T-helper 2 cell treated with Interferon-gamma antibody and Interleukin-4, amounts not matched to agents 5 μg/mL and 100 μg/mL, for 36 hours (primary cell): ENCODE measurements at regions not wholly inside any gene's neighbourhood (a gene's known extent, or its start where the extent isn't known, plus 50 kb on each side); places are given as distances from the start of the nearest gene placed in this dataset.

Experiments used
- DNase-seq: peaks from one replicate; pipeline ENCODE4 v3.0.0; 2021; ENCODE audit warnings: low spot score
- H3K27ac Mint-ChIP-seq: one replicate; pipeline ENCODE4 v1.8.0; 2021; ENCODE audit warnings: mild to moderate bottlenecking, mixed read lengths
- H3K27me3 Mint-ChIP-seq: one replicate; pipeline ENCODE4 v1.8.0; 2021; ENCODE audit warnings: low read depth, mixed read lengths
- H3K36me3 Mint-ChIP-seq: one replicate; pipeline ENCODE4 v1.8.0; 2021; ENCODE audit warnings: low read depth, mixed read lengths
- H3K4me1 Mint-ChIP-seq: one replicate; pipeline ENCODE4 v1.8.0; 2021; ENCODE audit warnings: low read depth, mixed read lengths
- H3K4me3 Mint-ChIP-seq: one replicate; pipeline ENCODE4 v1.8.0; 2022; ENCODE audit warnings: mild to moderate bottlenecking, moderate library complexity, mixed read lengths
- H3K9me3 Mint-ChIP-seq: one replicate; pipeline ENCODE4 v1.8.0; 2021; ENCODE audit warnings: mixed read lengths

DNA sequence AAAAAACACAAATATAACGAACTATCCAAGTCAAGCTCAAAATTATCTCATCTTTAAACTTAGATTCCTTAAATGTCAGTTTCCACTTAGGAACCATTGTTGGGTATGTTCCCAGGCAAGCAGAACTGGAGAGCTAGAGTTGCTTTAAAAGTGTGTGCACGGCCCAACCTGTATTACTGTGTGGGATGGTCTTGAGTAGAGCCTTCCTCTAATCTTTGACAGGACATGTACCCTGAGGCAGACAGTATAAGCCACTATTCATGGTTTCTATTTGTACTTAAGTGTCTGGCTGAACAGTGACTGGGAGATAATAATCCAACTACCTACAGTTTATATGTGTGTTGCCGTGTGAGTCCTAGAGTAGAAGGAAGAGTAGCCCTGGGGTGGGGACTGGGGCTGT lies 239.7 kb downstream of the GPD2 start:
- Mint-ChIP-seq H3K27ac (no peak overlapping the region), H3K4me3 (no peak overlapping the region), H3K4me1 (no peaks in the 10 kb centered on the region), H3K36me3 (no peaks in the 10 kb centered on the region), H3K27me3 (peaks cover 4% of the 10 kb centered on the region), H3K9me3 (no peaks in the 10 kb centered on the region)
- DNase-seq = no peak

DNA sequence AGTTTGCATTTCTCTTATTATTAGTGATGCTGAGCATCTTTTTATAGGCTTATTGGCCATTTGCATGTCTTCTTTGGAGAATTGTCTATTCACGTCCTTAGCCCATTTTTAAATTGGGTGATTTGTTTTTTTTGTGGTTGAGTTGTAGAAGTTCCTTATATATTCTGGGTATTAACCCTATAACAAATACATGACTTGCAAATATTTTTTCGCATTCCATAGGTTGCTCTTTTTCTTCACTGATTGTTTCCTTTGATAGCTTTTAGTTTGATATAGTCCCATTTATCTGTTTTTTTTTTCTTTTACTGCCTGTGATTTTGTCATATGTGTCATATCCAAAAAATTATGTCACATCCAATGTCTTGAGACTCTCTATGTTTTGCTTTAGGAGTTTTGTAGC lies 243.6 kb downstream of the GPD2 start:
- no peaks in the 10 kb centered on the region for H3K4me1 Mint-ChIP-seq
- no peaks in the 10 kb centered on the region for H3K9me3 Mint-ChIP-seq
- no peaks in the 10 kb centered on the region for H3K36me3 Mint-ChIP-seq
- H3K4me3 Mint-ChIP-seq = no peak overlapping the region
- no peak for DNase-seq
- H3K27me3 Mint-ChIP-seq = peaks cover 4% of the 10 kb centered on the region
- no peak overlapping the region for H3K27ac Mint-ChIP-seq

DNA sequence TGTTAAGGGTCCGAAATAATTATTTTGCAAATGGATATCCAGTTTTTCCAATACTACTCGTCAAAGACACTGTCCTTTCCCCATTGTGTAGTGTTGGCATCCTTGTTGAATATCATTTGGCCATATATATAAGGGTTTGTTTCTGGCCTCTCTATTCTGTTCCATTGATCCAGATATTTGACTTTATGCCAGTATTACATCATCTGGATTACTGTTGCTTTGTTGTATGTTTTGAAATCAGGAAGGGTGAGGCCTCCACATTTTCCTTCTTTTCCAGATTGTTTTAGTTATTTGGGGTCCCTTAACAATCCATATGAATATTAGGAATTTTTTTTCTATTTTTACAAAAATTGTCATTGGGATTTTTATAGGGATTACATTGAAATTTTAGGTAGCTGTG lies 244.1 kb downstream of the GPD2 start:
- H3K4me1 Mint-ChIP-seq = no peaks in the 10 kb centered on the region
- H3K27me3 Mint-ChIP-seq = peaks cover 4% of the 10 kb centered on the region
- H3K27ac Mint-ChIP-seq = no peak overlapping the region
- no peak overlapping the region for H3K4me3 Mint-ChIP-seq
- DNase-seq = no peak
- H3K36me3 Mint-ChIP-seq = no peaks in the 10 kb centered on the region
- no peaks in the 10 kb centered on the region for H3K9me3 Mint-ChIP-seq

DNA sequence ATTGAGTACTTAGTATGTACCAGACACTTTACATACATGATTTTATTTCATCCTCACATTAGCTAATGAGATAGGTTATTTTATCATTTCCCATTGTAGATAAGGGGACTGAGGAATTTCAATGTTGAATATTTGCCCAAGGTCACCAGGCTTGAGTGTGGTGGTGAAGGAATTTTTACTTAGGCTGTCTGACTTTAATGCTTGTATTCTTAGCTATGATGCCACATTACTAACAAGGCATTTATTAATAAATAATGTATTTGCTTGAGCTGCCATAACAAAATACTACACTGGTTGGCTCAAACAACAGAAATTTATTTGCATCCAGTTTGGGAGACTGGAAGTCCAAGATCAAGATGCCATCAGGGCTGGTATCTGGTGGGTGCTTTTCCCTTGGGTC lies 250.9 kb downstream of the GPD2 start:
- H3K27ac Mint-ChIP-seq = no peak overlapping the region
- no peaks in the 10 kb centered on the region for H3K27me3 Mint-ChIP-seq
- no peak overlapping the region for H3K4me3 Mint-ChIP-seq
- H3K36me3 Mint-ChIP-seq = no peaks in the 10 kb centered on the region
- DNase-seq = no peak
- no peaks in the 10 kb centered on the region for H3K4me1 Mint-ChIP-seq
- H3K9me3 Mint-ChIP-seq = no peaks in the 10 kb centered on the region

DNA sequence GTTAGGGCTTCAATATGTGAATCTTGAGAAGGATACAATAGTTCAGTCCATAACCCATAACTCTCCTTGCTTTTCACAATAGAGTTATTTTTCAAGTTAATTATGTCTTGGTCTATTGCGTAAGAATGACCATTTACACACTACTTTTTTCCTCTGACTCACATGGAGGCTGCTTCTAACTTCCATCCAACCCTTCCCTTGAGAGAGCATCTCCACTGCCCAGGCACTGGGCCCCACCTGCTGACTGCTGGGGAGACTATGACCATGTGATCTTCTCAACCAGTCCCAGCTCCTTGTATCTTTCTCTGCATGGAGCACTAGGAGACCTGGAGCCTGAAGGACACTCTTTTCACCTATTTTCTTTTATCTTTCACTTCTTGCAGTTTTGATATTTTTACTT lies 251.5 kb downstream of the GPD2 start:
- Mint-ChIP-seq H3K27me3 (no peaks in the 10 kb centered on the region), H3K27ac (no peak overlapping the region), H3K4me1 (no peaks in the 10 kb centered on the region), H3K36me3 (no peaks in the 10 kb centered on the region), H3K9me3 (no peaks in the 10 kb centered on the region), H3K4me3 (no peak overlapping the region)
- DNase-seq = no peak

DNA sequence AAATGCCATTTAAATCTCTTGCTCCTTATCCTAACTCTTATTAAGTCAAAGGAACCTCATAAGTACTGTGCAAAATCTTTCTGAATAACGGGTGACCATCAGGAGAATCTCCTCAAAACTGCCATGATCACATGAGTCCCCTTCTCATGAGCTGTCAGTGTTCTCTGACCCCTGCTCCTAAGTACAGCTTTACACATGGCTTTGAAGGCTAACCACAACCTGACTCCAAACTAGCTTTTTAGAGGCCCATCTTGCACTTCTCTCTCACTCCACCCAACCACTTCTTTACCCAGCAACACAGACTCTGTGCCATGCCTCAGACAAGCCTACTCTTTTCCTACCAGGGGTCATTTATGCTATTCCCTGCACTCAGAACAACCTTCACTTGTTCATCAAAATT lies 253.8 kb downstream of the GPD2 start:
- no peak overlapping the region for H3K27ac Mint-ChIP-seq
- H3K27me3 Mint-ChIP-seq = no peaks in the 10 kb centered on the region
- H3K4me1 Mint-ChIP-seq = no peaks in the 10 kb centered on the region
- H3K4me3 Mint-ChIP-seq = no peak overlapping the region
- DNase-seq = no peak
- no peaks in the 10 kb centered on the region for H3K36me3 Mint-ChIP-seq
- no peaks in the 10 kb centered on the region for H3K9me3 Mint-ChIP-seq

DNA sequence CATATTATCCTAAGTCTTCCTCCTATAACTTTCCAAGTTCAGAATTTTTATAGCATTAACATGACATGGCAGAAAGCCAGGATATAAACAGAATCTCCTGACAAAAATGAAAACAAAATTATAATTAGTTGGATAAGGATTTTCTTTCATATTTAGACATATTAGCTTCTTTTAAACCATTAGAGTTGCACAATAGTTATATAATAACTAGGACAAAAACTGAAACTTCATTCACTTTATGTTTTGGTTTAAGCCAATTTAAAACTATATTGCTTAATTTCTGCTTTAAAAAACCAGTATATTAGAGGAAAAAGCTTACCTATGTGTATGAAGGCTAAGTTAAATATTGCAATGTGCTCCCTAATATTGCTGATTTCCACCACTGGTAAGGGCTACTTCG lies 254.8 kb downstream of the GPD2 start:
- Mint-ChIP-seq H3K4me1 (no peaks in the 10 kb centered on the region), H3K4me3 (no peak overlapping the region), H3K9me3 (no peaks in the 10 kb centered on the region), H3K27me3 (peaks cover under 1% of the 10 kb centered on the region), H3K27ac (no peak overlapping the region), H3K36me3 (no peaks in the 10 kb centered on the region)
- DNase-seq = no peak

DNA sequence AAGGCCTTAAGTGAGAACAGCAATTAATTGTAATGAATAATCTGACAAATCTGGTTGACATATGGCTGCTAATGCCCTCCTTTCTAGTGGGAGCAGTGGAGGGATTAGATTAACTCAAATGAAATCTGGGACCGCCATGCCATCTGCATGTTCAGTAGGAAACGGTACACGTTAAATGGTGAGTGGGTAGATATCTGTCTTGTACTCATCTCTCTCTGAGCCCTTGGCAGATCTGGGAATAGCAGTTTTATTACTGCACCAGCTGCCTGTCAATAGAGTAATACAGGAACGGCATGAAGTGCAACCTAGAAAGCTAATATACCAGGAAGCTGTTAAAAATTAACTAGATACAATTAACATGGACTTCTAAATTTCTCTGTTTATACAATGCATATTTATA lies 258.8 kb downstream of the GPD2 start:
- DNase-seq = no peak

DNA sequence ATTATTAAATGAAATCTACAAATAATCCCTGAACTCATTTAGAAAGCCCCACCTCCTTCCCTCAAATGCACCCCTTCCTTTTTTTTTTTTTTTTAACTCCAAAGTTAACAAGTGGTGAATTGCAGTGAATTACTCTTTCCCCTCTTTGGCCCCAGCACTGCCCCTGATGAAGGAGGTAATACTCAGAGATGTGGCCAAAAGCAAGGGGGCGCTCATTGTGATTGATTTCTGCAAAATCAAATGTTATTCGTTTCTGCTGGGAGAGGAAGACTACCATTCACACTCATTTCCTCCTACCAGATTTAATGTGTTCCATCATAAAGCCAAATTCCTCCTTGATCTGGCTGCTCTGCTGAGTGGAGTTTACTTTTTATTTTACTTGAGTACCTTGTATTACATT lies 259.4 kb downstream of the GPD2 start:
- H3K27me3 Mint-ChIP-seq = peaks cover 3% of the 10 kb centered on the region

More for the DNA sequence above, 258.8 kb downstream of the GPD2 start:
- H3K4me3 Mint-ChIP-seq = no peak overlapping the region
- no peaks in the 10 kb centered on the region for H3K36me3 Mint-ChIP-seq
- H3K9me3 Mint-ChIP-seq = no peaks in the 10 kb centered on the region
- H3K27ac Mint-ChIP-seq = no peak overlapping the region
- no peaks in the 10 kb centered on the region for H3K4me1 Mint-ChIP-seq
- peaks cover 3% of the 10 kb centered on the region for H3K27me3 Mint-ChIP-seq

DNA sequence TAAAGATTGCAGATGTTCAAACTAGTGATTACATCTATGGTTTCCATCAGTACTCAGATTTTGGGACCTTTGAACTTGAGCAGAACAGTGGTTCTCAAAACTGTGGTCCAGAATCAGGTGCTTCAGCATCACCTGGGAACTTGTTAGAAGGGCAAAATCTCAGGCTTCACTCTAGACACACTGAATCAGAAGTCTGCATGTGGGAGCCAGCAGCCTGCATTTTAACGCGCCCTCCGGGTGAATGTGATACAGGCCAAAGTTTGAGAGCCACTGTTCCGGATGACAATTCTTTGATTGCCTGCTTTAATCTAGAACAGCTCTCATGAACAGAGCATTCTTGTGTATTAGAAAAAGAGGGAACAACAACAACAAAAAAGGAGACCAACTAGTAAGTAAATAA lies 261.7 kb downstream of the GPD2 start:
- H3K4me1 Mint-ChIP-seq = no peaks in the 10 kb centered on the region
- no peak for DNase-seq
- no peaks in the 10 kb centered on the region for H3K36me3 Mint-ChIP-seq
- H3K9me3 Mint-ChIP-seq = no peaks in the 10 kb centered on the region
- H3K4me3 Mint-ChIP-seq = no peak overlapping the region
- H3K27ac Mint-ChIP-seq = no peak overlapping the region
- H3K27me3 Mint-ChIP-seq = peaks cover 3% of the 10 kb centered on the region

More for the DNA sequence above, 259.4 kb downstream of the GPD2 start:
- no peaks in the 10 kb centered on the region for H3K36me3 Mint-ChIP-seq
- no peak overlapping the region for H3K27ac Mint-ChIP-seq
- no peak for DNase-seq
- H3K4me3 Mint-ChIP-seq = no peak overlapping the region
- H3K4me1 Mint-ChIP-seq = no peaks in the 10 kb centered on the region
- H3K9me3 Mint-ChIP-seq = no peaks in the 10 kb centered on the region

DNA sequence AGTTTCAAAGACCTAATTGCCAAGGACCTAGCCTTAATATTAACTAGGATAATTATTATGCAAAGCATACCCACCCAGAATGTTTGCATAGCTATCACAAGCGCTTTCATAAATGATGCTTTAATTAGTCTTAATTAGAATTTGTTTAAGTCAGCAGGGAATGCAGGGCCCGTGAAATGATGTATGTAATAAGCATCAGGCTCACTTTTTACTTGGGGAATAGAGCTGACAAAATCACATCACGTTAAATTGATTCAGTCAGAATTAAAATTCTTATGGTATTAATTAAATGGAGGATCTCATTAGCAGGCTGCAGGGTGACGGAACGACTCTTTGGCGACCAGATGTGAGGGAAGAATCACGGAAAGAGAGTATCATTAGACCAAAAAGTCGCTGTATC lies 264.5 kb downstream of the GPD2 start:
- Mint-ChIP-seq H3K36me3 (no peaks in the 10 kb centered on the region), H3K4me1 (no peaks in the 10 kb centered on the region), H3K9me3 (no peaks in the 10 kb centered on the region), H3K27ac (no peak overlapping the region), H3K4me3 (no peak overlapping the region), H3K27me3 (peaks cover 3% of the 10 kb centered on the region)
- DNase-seq = no peak

DNA sequence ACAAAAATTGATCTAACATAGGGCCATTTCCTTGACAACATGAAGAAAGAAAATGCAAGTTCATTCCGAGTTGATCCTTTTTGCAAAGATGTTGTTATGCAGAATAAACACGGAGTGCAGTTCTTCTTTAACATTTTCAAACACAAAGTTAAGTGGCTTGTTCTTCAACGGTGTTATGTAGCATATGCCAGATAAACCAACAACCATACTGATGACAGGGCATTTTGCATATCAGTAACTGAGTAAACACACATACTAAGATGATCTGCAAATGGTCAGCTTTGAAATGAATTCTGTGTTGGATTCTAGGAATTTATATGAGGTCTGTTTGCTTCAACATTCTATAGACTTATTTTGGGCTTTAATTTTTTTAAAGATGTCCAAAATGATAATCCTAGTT lies 266.4 kb downstream of the GPD2 start:
- H3K36me3 Mint-ChIP-seq = no peaks in the 10 kb centered on the region
- no peak overlapping the region for H3K27ac Mint-ChIP-seq
- no peaks in the 10 kb centered on the region for H3K9me3 Mint-ChIP-seq
- H3K4me3 Mint-ChIP-seq = no peak overlapping the region
- H3K27me3 Mint-ChIP-seq = peaks cover 3% of the 10 kb centered on the region
- DNase-seq = no peak
- no peaks in the 10 kb centered on the region for H3K4me1 Mint-ChIP-seq

DNA sequence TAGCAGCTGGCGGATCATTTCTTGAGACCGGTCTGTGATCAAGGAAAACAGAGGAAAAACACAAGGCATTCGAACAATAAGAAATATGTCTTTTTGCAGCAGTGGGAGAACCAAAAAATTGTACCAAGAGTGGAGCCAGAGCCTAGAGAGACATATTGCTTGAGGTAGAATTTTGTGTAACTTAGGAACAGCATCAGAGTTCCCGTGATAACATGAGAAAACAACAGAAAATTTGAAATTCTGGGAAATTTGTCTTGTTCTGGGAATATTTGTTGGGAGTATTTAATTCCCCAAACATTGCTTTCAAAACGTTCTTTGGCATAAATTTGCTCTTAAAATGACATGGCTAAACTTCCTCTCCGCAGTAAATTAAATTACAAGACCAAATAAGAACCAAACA lies 267.5 kb downstream of the GPD2 start:
- Mint-ChIP-seq H3K4me1 (no peaks in the 10 kb centered on the region), H3K27ac (no peak overlapping the region), H3K4me3 (no peak overlapping the region), H3K27me3 (peaks cover 3% of the 10 kb centered on the region), H3K36me3 (no peaks in the 10 kb centered on the region), H3K9me3 (no peaks in the 10 kb centered on the region)
- no peak for DNase-seq

DNA sequence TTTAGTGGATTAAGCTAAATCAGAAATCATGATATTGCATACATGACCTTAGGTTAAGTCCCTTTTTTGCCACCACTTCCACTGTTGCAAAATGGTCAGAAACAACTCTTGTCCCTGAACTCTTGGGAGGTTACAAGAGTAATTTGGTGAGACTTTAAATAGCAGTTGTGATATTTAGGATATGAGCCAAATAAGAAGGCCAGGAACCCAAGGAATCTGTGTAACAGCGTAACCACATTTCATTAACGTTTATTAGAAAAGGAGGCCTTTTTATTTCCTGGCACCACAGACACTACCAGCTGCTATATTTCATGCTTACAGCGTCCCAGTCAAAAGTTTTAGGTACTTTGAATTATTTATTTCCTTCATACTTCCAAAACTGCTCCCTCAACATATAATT lies 268.0 kb downstream of the GPD2 start:
- Mint-ChIP-seq H3K9me3 (no peaks in the 10 kb centered on the region), H3K36me3 (no peaks in the 10 kb centered on the region), H3K27me3 (peaks cover 3% of the 10 kb centered on the region), H3K27ac (no peak overlapping the region), H3K4me3 (no peak overlapping the region), H3K4me1 (no peaks in the 10 kb centered on the region)
- DNase-seq = no peak

DNA sequence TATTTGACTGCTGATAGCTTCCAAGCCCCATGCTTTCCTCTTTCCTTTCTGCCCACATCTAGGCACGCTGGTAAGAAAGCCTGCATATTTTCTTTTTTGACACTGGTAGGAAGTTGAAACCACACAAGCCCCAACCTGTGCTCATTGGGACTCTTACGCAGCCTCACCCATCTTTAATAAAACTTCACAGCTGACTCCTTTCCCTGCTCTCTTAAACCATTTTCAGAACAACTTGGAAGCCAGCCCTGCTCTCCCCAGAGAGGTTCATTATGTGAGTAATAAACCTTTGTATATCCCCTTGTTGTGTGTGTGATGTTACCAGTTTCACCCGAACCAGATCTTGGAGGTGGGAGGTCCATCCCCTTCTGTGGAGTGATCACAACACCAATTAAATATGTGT lies 268.4 kb downstream of the GPD2 start:
- no peak for DNase-seq
- Mint-ChIP-seq H3K4me1 (no peaks in the 10 kb centered on the region), H3K36me3 (no peaks in the 10 kb centered on the region), H3K4me3 (no peak overlapping the region), H3K9me3 (no peaks in the 10 kb centered on the region), H3K27ac (no peak overlapping the region), H3K27me3 (peaks cover 3% of the 10 kb centered on the region)

DNA sequence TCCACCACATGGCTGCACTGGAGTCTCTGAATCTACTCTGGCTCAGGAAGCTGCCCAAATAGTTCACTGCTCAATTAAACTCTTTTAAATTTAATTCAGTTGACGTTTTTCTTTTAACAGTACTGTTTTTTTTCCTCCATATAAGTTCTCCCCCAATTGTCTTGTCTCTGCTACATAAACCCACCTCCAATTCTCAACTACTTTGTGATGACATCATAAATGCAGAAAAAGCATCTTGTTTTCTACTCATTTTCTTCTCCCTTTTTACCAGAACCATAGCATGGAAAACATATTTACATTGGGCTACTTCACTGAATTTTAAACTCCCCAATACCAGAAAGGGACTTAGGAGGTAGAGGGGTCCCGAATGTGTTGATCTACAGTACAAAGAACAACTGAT lies 270.4 kb downstream of the GPD2 start:
- Mint-ChIP-seq H3K36me3 (no peaks in the 10 kb centered on the region), H3K27ac (no peak overlapping the region), H3K27me3 (peaks cover 3% of the 10 kb centered on the region), H3K9me3 (no peaks in the 10 kb centered on the region), H3K4me3 (no peak overlapping the region), H3K4me1 (no peaks in the 10 kb centered on the region)
- DNase-seq = no peak
